ENCODE measurements at regions not wholly inside any gene's neighbourhood (a gene's known extent, or its start where the extent isn't known, plus 50 kb on each side); places are given as distances from the start of the nearest gene placed in this dataset.
"Not testable (repeated sequence)": the region's sequence is repeated elsewhere in the genome, so short reads cannot be mapped to it uniquely, and the experiment has no call there.

DNA sequence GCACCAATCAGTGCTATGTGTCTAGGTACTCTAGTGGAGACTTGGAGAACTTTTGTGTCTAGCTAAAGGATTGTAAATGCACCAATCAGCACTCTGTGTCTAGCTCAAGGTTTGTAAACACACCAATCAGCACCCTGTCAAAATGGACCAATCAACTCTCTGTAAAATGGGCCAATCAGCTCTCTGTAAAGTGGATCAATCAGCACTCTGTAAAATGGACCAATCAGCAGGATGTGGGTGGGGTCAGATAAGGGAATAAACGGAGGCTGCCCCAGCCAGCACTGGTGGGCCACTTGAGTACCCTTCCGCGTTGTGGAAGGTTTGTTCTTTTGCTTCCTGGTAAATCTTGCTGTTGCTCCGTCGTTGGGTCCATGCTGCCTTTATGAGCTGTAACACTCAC lies 135.3 kb upstream of the RFC3 start:
- H3K9ac ChIP-seq (ENCODE audit: low read length); H2AFZ ChIP-seq (ENCODE audit: low read depth, low read length); H2BK5ac ChIP-seq (ENCODE audit: low read depth, low read length, poor library complexity, severe bottlenecking); H3K4ac ChIP-seq (ENCODE audit: low read depth in 1 of 2, low read length in 2 of 2); H3K4me3 ChIP-seq (ENCODE audit: insufficient read depth in 1 of 2, low read depth in 1 of 2, low read length in 2 of 2); H3K9me3 ChIP-seq (ENCODE audit: control insufficient read depth, low read length); H2BK12ac ChIP-seq (ENCODE audit: low read length in 2 of 2); H3K23ac ChIP-seq (ENCODE audit: low read length in 2 of 2); H4K8ac ChIP-seq (ENCODE audit: low read length); H3K4me1 ChIP-seq (ENCODE audit: control insufficient read depth, insufficient read depth, low read depth, low read length); H3K14ac ChIP-seq (ENCODE audit: low read length in 2 of 2); H3K18ac ChIP-seq (ENCODE audit: low read depth in 1 of 2, low read length in 2 of 2); H2BK15ac ChIP-seq (ENCODE audit: low read depth, poor library complexity, severe bottlenecking); H3K4me2 ChIP-seq (ENCODE audit: low read length, poor library complexity, severe bottlenecking); DNase-seq; H2AK5ac ChIP-seq (ENCODE audit: low read length, severe bottlenecking); H4K91ac ChIP-seq (ENCODE audit: low read length); H3K79me1 ChIP-seq (replicated peaks; ENCODE audit: low read length, poor library complexity, severe bottlenecking); H2BK120ac ChIP-seq (ENCODE audit: low read depth, low read length); H3K36me3 ChIP-seq (ENCODE audit: control insufficient read depth in 1 of 2, insufficient read depth in 2 of 2, low read depth in 1 of 2, low read length in 2 of 2); H3K27me3 ChIP-seq (ENCODE audit: control insufficient read depth in 1 of 2, insufficient read depth in 1 of 2, low read length in 2 of 2); H3K27ac ChIP-seq (ENCODE audit: low read length, poor library complexity, severe bottlenecking): not testable (repeated sequence)
- WGBS, result 86% methylated on average over 5 of the region's 5 CpGs

DNA sequence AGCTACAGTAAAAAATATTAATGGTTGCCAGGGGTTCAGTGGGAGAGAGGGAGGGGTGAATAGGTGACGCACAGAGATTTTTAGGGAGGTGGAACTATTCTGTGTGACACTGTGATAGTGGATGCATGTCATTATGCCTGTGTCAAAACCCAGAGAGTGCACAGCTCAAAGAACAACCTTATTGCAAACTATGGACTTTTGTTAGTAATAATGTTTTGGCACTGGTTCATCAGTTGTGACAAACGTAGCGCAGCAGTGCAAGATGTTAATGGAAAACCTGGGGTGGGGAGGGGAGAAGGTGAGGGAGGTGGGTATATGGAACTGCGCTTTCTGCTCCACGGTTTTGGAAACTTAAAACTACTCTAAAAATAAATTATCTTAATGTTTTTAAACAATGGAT lies 134.6 kb upstream of the RFC3 start:
- 84% methylated on average over 3 of the region's 5 CpGs for WGBS
- H3K9me3 ChIP-seq (ENCODE audit: control insufficient read depth, low read length), result no peaks in the 10 kb centered on the region
- H3K36me3 ChIP-seq (ENCODE audit: control insufficient read depth in 1 of 2, insufficient read depth in 2 of 2, low read depth in 1 of 2, low read length in 2 of 2), result no peaks in the 10 kb centered on the region

DNA sequence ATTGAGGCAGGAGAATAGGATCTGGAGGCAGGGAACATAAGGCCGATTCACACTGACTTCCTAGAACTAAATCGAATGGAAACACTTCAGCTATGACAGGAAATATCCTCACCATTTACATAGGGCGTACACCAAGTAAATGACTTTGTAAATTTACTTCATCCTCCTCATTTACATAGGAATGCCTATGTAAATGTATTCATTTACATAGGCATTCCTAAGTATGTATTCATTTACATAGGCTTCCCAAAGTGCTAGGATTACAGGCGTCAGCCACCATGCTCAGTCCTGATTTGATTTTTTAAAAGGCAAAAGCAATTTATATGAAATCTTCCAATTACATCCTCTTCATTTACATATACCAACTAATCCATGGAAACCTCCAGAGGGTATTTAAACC lies 133.1 kb upstream of the RFC3 start:
- no peak overlapping the region for H3K18ac ChIP-seq (ENCODE audit: low read depth in 1 of 2, low read length in 2 of 2)
- H2BK12ac ChIP-seq (ENCODE audit: low read length in 2 of 2), result no peak overlapping the region
- no peak overlapping the region for H2AK5ac ChIP-seq (ENCODE audit: low read length, severe bottlenecking)
- H3K79me1 ChIP-seq (replicated peaks; ENCODE audit: low read length, poor library complexity, severe bottlenecking), result no peaks in the 10 kb centered on the region
- peaks cover 2% of the 10 kb centered on the region for H3K4me1 ChIP-seq (ENCODE audit: control insufficient read depth, insufficient read depth, low read depth, low read length)
- H3K27ac ChIP-seq (ENCODE audit: low read length, poor library complexity, severe bottlenecking), result no peak overlapping the region
- H2BK120ac ChIP-seq (ENCODE audit: low read depth, low read length), result no peak overlapping the region
- no peak overlapping the region for H3K4me2 ChIP-seq (ENCODE audit: low read length, poor library complexity, severe bottlenecking)
- no peak overlapping the region for H3K4me3 ChIP-seq (ENCODE audit: insufficient read depth in 1 of 2, low read depth in 1 of 2, low read length in 2 of 2)
- DNase-seq, result no peak
- 84% methylated on average over 4 of the region's 4 CpGs for WGBS
- no peak overlapping the region for H3K14ac ChIP-seq (ENCODE audit: low read length in 2 of 2)
- H2BK5ac ChIP-seq (ENCODE audit: low read depth, low read length, poor library complexity, severe bottlenecking), result no peak overlapping the region
- H3K27me3 ChIP-seq (ENCODE audit: control insufficient read depth in 1 of 2, insufficient read depth in 1 of 2, low read length in 2 of 2), result no peaks in the 10 kb centered on the region
- no peak overlapping the region for H2AFZ ChIP-seq (ENCODE audit: low read depth, low read length)
- no peaks in the 10 kb centered on the region for H3K36me3 ChIP-seq (ENCODE audit: control insufficient read depth in 1 of 2, insufficient read depth in 2 of 2, low read depth in 1 of 2, low read length in 2 of 2)
- H3K4ac ChIP-seq (ENCODE audit: low read depth in 1 of 2, low read length in 2 of 2), result no peak overlapping the region
- no peak overlapping the region for H2BK15ac ChIP-seq (ENCODE audit: low read depth, poor library complexity, severe bottlenecking)
- no peak overlapping the region for H4K91ac ChIP-seq (ENCODE audit: low read length)
- no peak overlapping the region for H3K23ac ChIP-seq (ENCODE audit: low read length in 2 of 2)
- no peak overlapping the region for H3K9ac ChIP-seq (ENCODE audit: low read length)
- no peaks in the 10 kb centered on the region for H3K9me3 ChIP-seq (ENCODE audit: control insufficient read depth, low read length)
- no peak overlapping the region for H4K8ac ChIP-seq (ENCODE audit: low read length)

More for the DNA sequence above, 134.6 kb upstream of the RFC3 start:
- Histone ChIP-seq H3K4me3 (ENCODE audit: insufficient read depth in 1 of 2, low read depth in 1 of 2, low read length in 2 of 2) (no peak overlapping the region), H2BK5ac (ENCODE audit: low read depth, low read length, poor library complexity, severe bottlenecking) (no peak overlapping the region), H3K4me1 (ENCODE audit: control insufficient read depth, insufficient read depth, low read depth, low read length) (peaks cover 4% of the 10 kb centered on the region), H2BK12ac (ENCODE audit: low read length in 2 of 2) (no peak overlapping the region), H3K14ac (ENCODE audit: low read length in 2 of 2) (no peak overlapping the region), H2BK15ac (ENCODE audit: low read depth, poor library complexity, severe bottlenecking) (no peak overlapping the region), H3K23ac (ENCODE audit: low read length in 2 of 2) (no peak overlapping the region), H2AFZ (ENCODE audit: low read depth, low read length) (no peak overlapping the region), H3K79me1 (replicated peaks; ENCODE audit: low read length, poor library complexity, severe bottlenecking) (no peaks in the 10 kb centered on the region), H2AK5ac (ENCODE audit: low read length, severe bottlenecking) (no peak overlapping the region), H4K91ac (ENCODE audit: low read length) (no peak overlapping the region), H3K4me2 (ENCODE audit: low read length, poor library complexity, severe bottlenecking) (no peak overlapping the region), H4K8ac (ENCODE audit: low read length) (no peak overlapping the region), H3K27ac (ENCODE audit: low read length, poor library complexity, severe bottlenecking) (no peak overlapping the region), H3K18ac (ENCODE audit: low read depth in 1 of 2, low read length in 2 of 2) (no peak overlapping the region), H3K9ac (ENCODE audit: low read length) (no peak overlapping the region), H3K27me3 (ENCODE audit: control insufficient read depth in 1 of 2, insufficient read depth in 1 of 2, low read length in 2 of 2) (no peaks in the 10 kb centered on the region), H2BK120ac (ENCODE audit: low read depth, low read length) (no peak overlapping the region), H3K4ac (ENCODE audit: low read depth in 1 of 2, low read length in 2 of 2) (no peak overlapping the region)
- DNase-seq, result no peak

DNA sequence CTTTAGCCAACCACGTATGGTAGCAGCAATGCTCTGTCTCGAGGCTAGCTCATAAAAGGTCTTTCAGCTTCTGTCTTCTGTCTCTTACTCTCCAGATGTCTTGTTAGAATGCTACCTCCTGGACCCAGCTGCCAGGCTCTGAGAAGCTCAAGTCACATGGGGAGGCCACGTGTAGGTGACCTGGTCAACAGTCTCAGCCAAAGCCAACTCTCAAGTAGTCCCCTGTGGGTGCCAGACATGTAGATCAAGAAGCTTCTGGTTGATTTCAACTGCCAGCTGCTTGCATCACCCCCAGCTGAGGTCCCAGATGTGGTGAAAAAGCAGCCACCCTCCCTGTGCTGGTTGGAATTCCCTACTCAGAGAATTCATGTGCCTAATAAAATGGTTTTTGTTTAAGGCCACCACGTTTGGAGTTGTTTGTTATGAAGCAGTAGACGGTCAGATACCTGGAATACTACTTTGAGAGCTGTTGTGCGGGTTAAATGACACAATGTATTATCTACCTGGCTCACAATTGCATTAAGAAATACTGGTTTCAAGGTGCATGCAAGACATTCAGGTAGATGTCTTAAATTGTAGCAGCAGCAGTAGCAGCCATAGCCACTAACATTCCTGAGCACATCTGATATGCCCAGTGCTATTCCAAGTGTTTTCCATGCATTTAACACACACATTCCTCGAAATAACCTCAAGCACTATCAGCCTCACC lies 131.0 kb upstream of the RFC3 start:
- Histone ChIP-seq H2AFZ (ENCODE audit: low read depth, low read length) (no peak overlapping the region), H3K9ac (ENCODE audit: low read length) (no peak overlapping the region), H3K4me1 (ENCODE audit: control insufficient read depth, insufficient read depth, low read depth, low read length) (no peaks in the 10 kb centered on the region), H3K27me3 (ENCODE audit: control insufficient read depth in 1 of 2, insufficient read depth in 1 of 2, low read length in 2 of 2) (no peaks in the 10 kb centered on the region), H3K4me2 (ENCODE audit: low read length, poor library complexity, severe bottlenecking) (no peak overlapping the region), H3K18ac (ENCODE audit: low read depth in 1 of 2, low read length in 2 of 2) (no peak overlapping the region), H3K4ac (ENCODE audit: low read depth in 1 of 2, low read length in 2 of 2) (no peak overlapping the region), H2BK12ac (ENCODE audit: low read length in 2 of 2) (no peak overlapping the region), H3K36me3 (ENCODE audit: control insufficient read depth in 1 of 2, insufficient read depth in 2 of 2, low read depth in 1 of 2, low read length in 2 of 2) (no peaks in the 10 kb centered on the region), H2AK5ac (ENCODE audit: low read length, severe bottlenecking) (no peak overlapping the region), H2BK15ac (ENCODE audit: low read depth, poor library complexity, severe bottlenecking) (no peak overlapping the region), H3K79me1 (replicated peaks; ENCODE audit: low read length, poor library complexity, severe bottlenecking) (no peaks in the 10 kb centered on the region), H3K23ac (ENCODE audit: low read length in 2 of 2) (no peak overlapping the region), H4K8ac (ENCODE audit: low read length) (no peak overlapping the region), H3K27ac (ENCODE audit: low read length, poor library complexity, severe bottlenecking) (no peak overlapping the region), H3K14ac (ENCODE audit: low read length in 2 of 2) (no peak overlapping the region), H2BK5ac (ENCODE audit: low read depth, low read length, poor library complexity, severe bottlenecking) (no peak overlapping the region), H3K9me3 (ENCODE audit: control insufficient read depth, low read length) (no peaks in the 10 kb centered on the region), H3K4me3 (ENCODE audit: insufficient read depth in 1 of 2, low read depth in 1 of 2, low read length in 2 of 2) (no peak overlapping the region), H4K91ac (ENCODE audit: low read length) (peak overlapping the region; percentile 3), H2BK120ac (ENCODE audit: low read depth, low read length) (no peak overlapping the region)
- 70% methylated on average over 7 of the region's 7 CpGs for WGBS
- DNase-seq, result no peak
